Heart left ventricle (tissue), 16 donors: ENCODE measurements at regions not wholly inside any gene's neighbourhood (a gene's known extent, or its start where the extent isn't known, plus 50 kb on each side); places are given as distances from the start of the nearest gene placed in this dataset.
"Not testable (repeated sequence)": the region's sequence is repeated elsewhere in the genome, so short reads cannot be mapped to it uniquely, and the experiment has no call there.

ENCODE experiments used
- ATAC-seq, 4 donors: fragments of 200-7000 bp; cut with Tn5 transposase; one replicate each; pipeline ENCODE4 v1.9.1; 2020 to 2022; ENCODE audit warnings: moderate library complexity in 4 of 4, mild to moderate bottlenecking in 3 of 4, moderate number of reproducible peaks in 1 of 4
- DNase-seq, 5 donors: peaks; one replicate each; pipeline ENCODE4 v3.0.0-alpha.2; 2020
- H3K27ac ChIP-seq, 12 donors: fragments of 200-600 bp; sonication (generic) in 4 of 12; one replicate each; pipeline versions ENCODE4 v1.5.0 to v1.8.0; 2016 to 2022; ENCODE audit warnings: mild to moderate bottlenecking in 2 of 12
- H3K27me3 ChIP-seq, 9 donors: fragments of 200-600 bp; sonication (generic) in 2 of 9; one replicate each; pipeline versions ENCODE4 v1.5.1 to v1.8.0; 2016 to 2022; ENCODE audit warnings: mild to moderate bottlenecking in 3 of 9
- H3K36me3 ChIP-seq, 9 donors: fragments of 200-600 bp; sonication (generic) in 2 of 9; one replicate each; pipeline versions ENCODE4 v1.5.0 to v1.8.0; 2018 to 2022; ENCODE audit warnings: mild to moderate bottlenecking in 2 of 9
- H3K4me1 ChIP-seq, 12 donors: fragments of 200-600 bp; sonication (generic) in 4 of 12; one replicate each; pipeline versions ENCODE4 v1.5.0 to v1.8.0; 2016 to 2022; ENCODE audit warnings: mild to moderate bottlenecking in 3 of 12
- H3K4me3 ChIP-seq, 12 donors: fragments of 200-600 bp; sonication (generic) in 4 of 12; one replicate each; pipeline versions ENCODE4 v1.5.0 to v1.8.0; 2017 to 2022; ENCODE audit warnings: mild to moderate bottlenecking in 9 of 12, moderate library complexity in 4 of 12
- H3K9me3 ChIP-seq, 12 donors: fragments of 200-600 bp; sonication (generic) in 4 of 12; one replicate each; pipeline versions ENCODE4 v1.5.0 to v1.8.0; 2016 to 2022; ENCODE audit warnings: mild to moderate bottlenecking in 1 of 12
- WGBS, 4 donors: extraction: QIAGEN DNeasy Blood & Tissue Kit in 2 of 4; methylation state at CpG; one replicate each; pipeline versions ENCODE4 v1.1.5 to v1.1.7; 2013 to 2018; 5-methylcytosine and 5-hydroxymethylcytosine counted together
- intact Hi-C, 10 donors: fragments of 100-400 bp; cut with DNase I; formaldehyde crosslinking; loops; one replicate each; pipeline versions ENCODE4 v1.11.1 to v1.14.2; 2022
- donor health status: ischemic (EF 13 %, LVEDD 7.1; RV severe dilation, severe dysfunction).
- donor health status: healthy with polysubstance abuse.
- donor health status: DM: no; HTN: yes; CAD: no.
- donor health status: DM: no; HTN: no; CAD: no.
- donor health status: ischemic (EF 25% LVEDD 6.9; RV normal size, moderate dysfunction).
- donor health status: ischemic (EF 25% LVEDD 5.7; RV mildly dilated, moderate dysfunction).
- donor health status: healthy.
- donor health status: DM: yes; HTN: yes; CAD: no.
- donor health status: ischemic (EF 35%, LVEDD 5.7; RV mildly dilated, moderate dysfunction).
- donor health status: nonischemic (EF 11% LVEDD 7.7; RV severe dilation, severe dysfunction).
- donor health status: DM: yes; HTN: yes; CAD: no.
- donor health status: PGD.
- donor health status: ischemic (EF 29% LVEDD 5.4; RV normal size, mild dysfunction).
- donor health status: nonischemic (EF 23%, LVEDD 6.1; RV moderate dilation, normal function).

- H3K27me3 ChIP-seq, DNase-seq, H3K27ac ChIP-seq, H3K4me1 ChIP-seq, H3K9me3 ChIP-seq, ATAC-seq, intact Hi-C loops, H3K36me3 ChIP-seq, H3K4me3 ChIP-seq: not testable (repeated sequence)
- 90 to 95% (median 95%) methylated on average over 3 to 4 of the region's 4 CpGs for WGBS, 4 donors
Measured at GRCh38 chr2:87640961-87641563, 106.8 kb upstream of the PLGLB2 start.

DNA sequence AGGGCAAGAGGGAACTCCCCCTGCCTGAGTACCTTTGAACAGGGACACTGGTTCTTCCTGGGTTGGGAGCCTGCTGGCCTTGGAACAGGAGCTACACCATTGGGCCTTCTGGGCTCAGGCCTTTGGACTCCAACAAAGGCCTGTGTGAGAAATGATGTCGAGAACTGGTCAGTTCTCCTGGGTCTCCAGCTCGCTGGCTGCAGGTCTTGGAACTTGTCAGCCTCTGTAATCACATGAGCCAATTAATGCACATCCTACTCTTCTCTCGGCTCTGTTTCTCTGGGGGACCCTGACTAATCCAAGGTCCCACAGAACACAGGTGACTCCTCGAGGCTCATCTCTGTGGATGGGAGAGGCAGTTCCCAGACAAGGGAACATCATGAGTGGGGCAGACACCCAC lies 104.7 kb upstream of the PLGLB2 start:
- ATAC-seq, DNase-seq, intact Hi-C loops, H3K36me3 ChIP-seq, H3K4me3 ChIP-seq, H3K4me1 ChIP-seq, H3K27me3 ChIP-seq, H3K27ac ChIP-seq, H3K9me3 ChIP-seq: not testable (repeated sequence)
- WGBS, 4 donors = 98 to 100% (median 99%) methylated on average over 2 to 4 of the region's 4 CpGs; no CpG with 5 or more reads in 1 of the 4 donors

DNA sequence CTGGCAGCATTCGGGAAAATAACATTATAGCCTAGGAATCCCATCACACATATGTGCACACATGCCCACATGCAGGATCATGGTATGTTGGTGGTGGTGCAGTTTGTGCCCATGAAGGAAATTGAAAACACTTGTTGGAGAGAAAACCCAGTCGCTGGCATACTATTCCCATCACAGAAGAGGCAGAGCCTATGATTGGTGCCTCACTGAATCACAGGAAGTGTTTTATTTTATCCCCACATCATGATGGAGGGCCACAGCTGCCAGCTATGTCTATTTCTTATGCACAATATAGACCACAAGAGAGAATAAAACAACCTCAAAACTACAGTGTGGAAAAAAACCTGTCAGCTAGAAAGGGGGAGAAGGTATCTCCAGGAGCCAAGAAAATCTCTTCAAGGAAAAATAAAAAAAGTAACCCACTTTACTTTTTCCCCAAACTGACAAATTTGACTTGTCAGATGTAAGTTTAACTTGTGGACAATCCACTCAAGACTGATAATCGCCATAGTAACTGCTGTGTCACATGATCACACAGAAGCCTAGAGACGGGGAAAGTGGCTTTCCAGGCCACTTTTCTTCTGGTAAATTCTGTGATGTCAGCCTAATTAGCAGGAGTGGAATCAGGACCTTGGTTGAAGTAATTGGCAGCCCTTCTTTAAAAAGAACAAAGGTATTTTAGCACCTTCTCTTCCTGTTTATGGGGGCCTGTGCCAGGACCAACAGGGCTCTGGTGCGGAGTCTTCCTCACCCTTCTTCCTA lies 100.0 kb upstream of the PLGLB2 start:
- H3K4me3 ChIP-seq, H3K4me1 ChIP-seq, H3K27ac ChIP-seq, intact Hi-C loops, H3K27me3 ChIP-seq, DNase-seq, H3K9me3 ChIP-seq, ATAC-seq, H3K36me3 ChIP-seq: not testable (repeated sequence)
- 25 to 50% (median 41%) methylated on average over 2 to 4 of the region's 5 CpGs for WGBS, 4 donors

DNA sequence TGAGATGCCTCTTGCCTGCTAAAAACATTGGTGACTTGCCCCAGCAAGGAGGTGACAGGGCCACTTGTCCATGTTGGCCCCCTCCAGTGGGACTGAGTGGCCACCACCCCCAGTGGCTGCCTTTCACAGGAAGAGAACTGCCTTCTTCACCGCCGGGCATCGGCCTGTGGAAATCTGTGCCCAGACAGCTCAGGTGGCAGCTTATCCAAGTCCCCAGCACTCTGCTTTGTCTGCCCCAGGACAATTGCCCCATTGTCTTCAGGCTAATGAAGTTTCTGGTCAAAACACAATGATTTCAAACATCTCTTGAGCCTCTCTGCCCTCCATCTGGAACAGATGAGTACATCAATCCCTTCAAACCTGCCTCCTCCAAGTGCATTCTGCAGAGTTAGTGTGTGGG lies 99.1 kb upstream of the PLGLB2 start:
- WGBS, 4 donors = no CpG with 5 or more reads among the region's 3 CpGs
- H3K27me3 ChIP-seq, H3K4me3 ChIP-seq, intact Hi-C loops, H3K4me1 ChIP-seq, H3K9me3 ChIP-seq, H3K36me3 ChIP-seq, H3K27ac ChIP-seq, ATAC-seq, DNase-seq: not testable (repeated sequence)

DNA sequence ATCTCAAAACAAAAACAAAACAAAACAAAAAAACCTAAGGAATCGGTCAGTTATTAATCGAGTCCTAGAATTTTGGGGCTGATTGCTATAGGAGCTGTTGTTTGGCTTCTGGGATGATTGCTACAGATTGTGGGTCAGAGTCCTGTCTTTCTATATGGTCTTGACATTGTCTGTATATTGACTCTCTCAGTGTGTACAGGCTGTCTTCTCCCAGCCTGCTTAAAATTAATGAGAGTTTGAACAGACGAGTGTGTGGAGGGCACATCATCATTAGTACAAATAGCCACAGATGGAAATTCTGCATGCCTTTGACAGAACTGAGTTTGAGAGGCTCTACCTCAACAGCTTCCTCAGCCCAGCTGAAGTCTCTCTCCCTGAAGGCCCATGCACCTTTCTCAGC lies 98.0 kb upstream of the PLGLB2 start:
- H3K27me3 ChIP-seq, H3K4me1 ChIP-seq, ATAC-seq, intact Hi-C loops, H3K36me3 ChIP-seq, H3K9me3 ChIP-seq, H3K27ac ChIP-seq, DNase-seq, H3K4me3 ChIP-seq: not testable (repeated sequence)
- 80 to 99% (median 97%) methylated on average over 3 of the region's 3 CpGs for WGBS, 4 donors

- H3K27ac ChIP-seq, H3K36me3 ChIP-seq, DNase-seq, H3K27me3 ChIP-seq, intact Hi-C loops, H3K4me3 ChIP-seq, H3K4me1 ChIP-seq, H3K9me3 ChIP-seq: not testable (repeated sequence)
- peak in 2 of 4 donors; percentile 48 to 62 for ATAC-seq
- WGBS, 4 donors = 97 to 100% (median 100%) methylated on average over 2 of the region's 2 CpGs; no CpG with 5 or more reads in 1 of the 4 donors
Measured at GRCh38 chr2:87650837-87651236, 97.0 kb upstream of the PLGLB2 start.

GRCh38 chr2:87651589-87651988 lies 96.3 kb upstream of the PLGLB2 start:
- H3K4me1 ChIP-seq, ATAC-seq, DNase-seq, H3K27me3 ChIP-seq, H3K36me3 ChIP-seq, H3K9me3 ChIP-seq, H3K27ac ChIP-seq, intact Hi-C loops, H3K4me3 ChIP-seq: not testable (repeated sequence)
- 86 to 97% (median 93%) methylated on average over 2 of the region's 2 CpGs for WGBS, 4 donors

GRCh38 chr2:87653373-87653772 lies 94.5 kb upstream of the PLGLB2 start:
- DNase-seq, intact Hi-C loops, H3K27me3 ChIP-seq, H3K27ac ChIP-seq, H3K4me3 ChIP-seq, H3K9me3 ChIP-seq, H3K4me1 ChIP-seq, H3K36me3 ChIP-seq, ATAC-seq: not testable (repeated sequence)

- H3K27ac ChIP-seq, H3K4me1 ChIP-seq, H3K4me3 ChIP-seq, H3K27me3 ChIP-seq, ATAC-seq, H3K36me3 ChIP-seq, DNase-seq, H3K9me3 ChIP-seq, intact Hi-C loops: not testable (repeated sequence)
- 72 to 86% (median 80%) methylated on average over 6 to 7 of the region's 7 CpGs for WGBS, 4 donors
Measured at GRCh38 chr2:87654136-87654814, 93.6 kb upstream of the PLGLB2 start.

DNA sequence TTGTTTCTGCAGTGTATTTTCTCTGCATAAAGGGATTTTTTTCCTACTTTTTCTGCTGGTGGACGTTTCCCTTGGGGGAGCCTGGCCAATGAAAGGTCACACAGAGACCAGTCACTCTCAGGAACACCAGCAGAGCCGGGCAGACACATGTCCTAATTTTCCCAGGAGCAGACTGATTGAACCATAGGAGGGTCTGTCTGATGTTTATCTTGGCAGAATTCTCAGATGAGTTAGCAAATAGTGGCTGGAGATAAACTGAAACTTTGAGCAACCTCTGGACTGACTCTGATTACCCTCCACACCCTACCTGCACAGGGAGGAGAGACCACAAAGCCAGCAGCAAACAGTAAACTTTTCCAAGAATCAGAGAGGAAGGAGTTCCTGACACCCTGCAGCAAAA lies 90.0 kb upstream of the PLGLB2 start:
- H3K27me3 ChIP-seq, intact Hi-C loops, DNase-seq, H3K36me3 ChIP-seq, ATAC-seq, H3K27ac ChIP-seq, H3K4me3 ChIP-seq, H3K9me3 ChIP-seq, H3K4me1 ChIP-seq: not testable (repeated sequence)
- 62 to 82% (median 68%) methylated on average over 1 to 2 of the region's 2 CpGs for WGBS, 4 donors

DNA sequence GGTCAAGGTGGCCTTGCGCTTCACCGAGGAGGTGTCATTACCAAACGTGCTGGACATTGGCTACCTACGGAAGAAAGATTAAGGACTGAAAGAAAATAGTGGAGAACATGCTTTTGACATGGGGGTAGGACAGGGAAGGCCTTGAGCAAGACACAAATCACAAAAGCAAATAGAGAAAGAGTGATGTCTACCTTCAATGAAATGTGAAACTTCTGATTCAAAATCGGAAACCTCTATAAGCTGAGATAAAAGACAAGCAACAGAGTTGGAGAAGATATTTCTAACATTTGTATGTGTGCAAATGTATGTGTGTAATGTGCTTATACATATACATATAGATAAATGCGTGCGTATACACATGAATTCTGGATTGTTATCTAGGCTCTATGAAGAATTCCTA lies 89.5 kb upstream of the PLGLB2 start:
- H3K27me3 ChIP-seq, DNase-seq, H3K4me1 ChIP-seq, H3K4me3 ChIP-seq, ATAC-seq, H3K9me3 ChIP-seq, H3K36me3 ChIP-seq, H3K27ac ChIP-seq, intact Hi-C loops: not testable (repeated sequence)
- WGBS, 4 donors = 100% methylated on average over 1 to 3 of the region's 7 CpGs; no CpG with 5 or more reads in 2 of the 4 donors
